Keratinocyte (primary cell): ENCODE measurements at regions not wholly inside any gene's neighbourhood (a gene's known extent, or its start where the extent isn't known, plus 50 kb on each side); places are given as distances from the start of the nearest gene placed in this dataset.

ENCODE experiments used
- DNase-seq: peaks from one replicate; pipeline ENCODE4 v3.0.0-alpha.2; 2011; ENCODE audit warnings: low read depth, missing footprints, low spot score
- FAIRE-seq: peaks from 2 replicates; lab custom pipeline; 2011; peaks lifted over from hg19 to GRCh38; lab: Jason Lieb, UNC
- H2AFZ ChIP-seq: 2 replicates; pipeline ENCODE4 v1.6.0; 2012; ENCODE audit warnings: low read length, control low read depth, inconsistent platforms; ENCODE audit not compliant: control insufficient read depth
- H3K27ac ChIP-seq: 2 replicates; pipeline ENCODE4 v1.5.1; 2011; ENCODE audit warnings: low read length; ENCODE audit not compliant: control insufficient read depth, insufficient read depth
- H3K27me3 ChIP-seq: 3 replicates; pipeline ENCODE4 v1.6.0; 2011; ENCODE audit warnings: low read length; ENCODE audit not compliant: control insufficient read depth, insufficient read depth; ENCODE audit errors: extremely low read depth
- H3K36me3 ChIP-seq, 2 experiments: 2 replicates in 1 of 2; 3 replicates in 1 of 2; pipeline ENCODE4 v1.5.1; 2011; ENCODE audit warnings: low read length in 2 of 2, mild to moderate bottlenecking in 1 of 2; ENCODE audit not compliant: control insufficient read depth in 2 of 2, insufficient read depth in 2 of 2; ENCODE audit errors: extremely low read depth in 1 of 2
- H3K4me1 ChIP-seq: 3 replicates; pipeline ENCODE4 v1.5.1; 2011; ENCODE audit warnings: low read length; ENCODE audit not compliant: control insufficient read depth, insufficient read depth; ENCODE audit errors: extremely low read depth
- H3K4me2 ChIP-seq: 3 replicates; pipeline ENCODE4 v1.6.0; 2011; ENCODE audit warnings: low read depth, low read length; ENCODE audit not compliant: control insufficient read depth, insufficient read depth; ENCODE audit errors: extremely low read depth
- H3K4me3 ChIP-seq, 3 experiments: fragments of 200-600 bp in 1 of 3; sonication (generic) in 1 of 3; 2 replicates in 2 of 3; 3 replicates in 1 of 3; pipeline ENCODE4 v1.5.1; 2011 to 2016; ENCODE audit warnings: low read length in 3 of 3, mild to moderate bottlenecking in 3 of 3, control low read depth in 2 of 3, inconsistent platforms in 1 of 3, low read depth in 1 of 3, mixed read lengths in 1 of 3, mixed run types in 1 of 3, moderate library complexity in 1 of 3; ENCODE audit not compliant: control insufficient read depth in 2 of 3, insufficient read depth in 2 of 3; ENCODE audit errors: extremely low read depth in 1 of 3
- H3K79me2 ChIP-seq: 2 replicates; pipeline ENCODE4 v1.6.0; 2012; ENCODE audit warnings: low read length; ENCODE audit not compliant: control insufficient read depth, insufficient read depth
- H3K9ac ChIP-seq: 3 replicates; pipeline ENCODE4 v1.6.0; 2011; ENCODE audit warnings: low read length; ENCODE audit not compliant: control insufficient read depth, insufficient read depth; ENCODE audit errors: extremely low read depth
- H3K9me1 ChIP-seq: 3 replicates; pipeline ENCODE4 v1.6.0; 2011; ENCODE audit warnings: low read length; ENCODE audit not compliant: control insufficient read depth, insufficient read depth; ENCODE audit errors: extremely low read depth
- H3K9me3 ChIP-seq: 2 replicates; pipeline ENCODE4 v1.5.1; 2012; ENCODE audit warnings: low read depth, low read length; ENCODE audit not compliant: control insufficient read depth
- H4K20me1 ChIP-seq: 3 replicates; pipeline ENCODE4 v1.6.0; 2011; ENCODE audit warnings: low read length; ENCODE audit not compliant: control insufficient read depth, insufficient read depth; ENCODE audit errors: extremely low read depth
- EZH2 ChIP-seq: IDR thresholded peaks from one replicate; pipeline ENCODE4 v1.6.1; 2012; ENCODE audit warnings: inconsistent platforms, mild to moderate bottlenecking, low read length, moderate library complexity
- dilution Hi-C: fragments of 300-500 bp; cut with MboI; formaldehyde crosslinking; loops from one replicate; pipeline ENCODE4 v1.7.0; 2020; ENCODE audit warnings: low sequenced_read_pairs; ENCODE audit not compliant: extremely low pct_ligation_motif_present
- TF ChIP-seq, protein P1 (sequence below), 3 experiments: IDR thresholded peaks in 1 of 3; conservative IDR thresholded peaks in 1 of 3; optimal IDR thresholded peaks in 1 of 3; 2 replicates in 2 of 3; 3 replicates in 1 of 3; pipeline versions ENCODE3 to v1.5.1; 2011; ENCODE audit warnings: low read length in 3 of 3, mild to moderate bottlenecking in 3 of 3, moderate library complexity in 2 of 3, control low read depth in 1 of 3, inconsistent platforms in 1 of 3; ENCODE audit not compliant: insufficient read depth in 2 of 3; ENCODE audit errors: extremely low read depth in 1 of 3

- no peak overlapping the region for H3K4me3 ChIP-seq
- H3K9ac ChIP-seq, result no peak overlapping the region
- DNase-seq, result no peak
- FAIRE-seq, result no peak
- no peaks in the 10 kb centered on the region for H3K79me2 ChIP-seq
- no peaks in the 10 kb centered on the region for H3K27me3 ChIP-seq
- no peaks in the 10 kb centered on the region for H3K9me1 ChIP-seq
- no peak overlapping the region for H3K4me2 ChIP-seq
- no peak for TF ChIP-seq EZH2
- TF ChIP-seq, protein P1, sequence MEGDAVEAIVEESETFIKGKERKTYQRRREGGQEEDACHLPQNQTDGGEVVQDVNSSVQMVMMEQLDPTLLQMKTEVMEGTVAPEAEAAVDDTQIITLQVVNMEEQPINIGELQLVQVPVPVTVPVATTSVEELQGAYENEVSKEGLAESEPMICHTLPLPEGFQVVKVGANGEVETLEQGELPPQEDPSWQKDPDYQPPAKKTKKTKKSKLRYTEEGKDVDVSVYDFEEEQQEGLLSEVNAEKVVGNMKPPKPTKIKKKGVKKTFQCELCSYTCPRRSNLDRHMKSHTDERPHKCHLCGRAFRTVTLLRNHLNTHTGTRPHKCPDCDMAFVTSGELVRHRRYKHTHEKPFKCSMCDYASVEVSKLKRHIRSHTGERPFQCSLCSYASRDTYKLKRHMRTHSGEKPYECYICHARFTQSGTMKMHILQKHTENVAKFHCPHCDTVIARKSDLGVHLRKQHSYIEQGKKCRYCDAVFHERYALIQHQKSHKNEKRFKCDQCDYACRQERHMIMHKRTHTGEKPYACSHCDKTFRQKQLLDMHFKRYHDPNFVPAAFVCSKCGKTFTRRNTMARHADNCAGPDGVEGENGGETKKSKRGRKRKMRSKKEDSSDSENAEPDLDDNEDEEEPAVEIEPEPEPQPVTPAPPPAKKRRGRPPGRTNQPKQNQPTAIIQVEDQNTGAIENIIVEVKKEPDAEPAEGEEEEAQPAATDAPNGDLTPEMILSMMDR (optimal IDR thresholded peaks at IDR 0.05 in 1 of 3, IDR thresholded peaks at IDR 0.05 in 1 of 3, conservative IDR thresholded peaks at IDR 0.05 in 1 of 3; ENCODE audit: extremely low read depth in 1 of 3, insufficient read depth in 2 of 3, low read length in 3 of 3), result no peak
- H3K4me1 ChIP-seq, result peaks cover 5% of the 10 kb centered on the region
- no peak overlapping the region for H3K27ac ChIP-seq
- dilution Hi-C loops, result no loop called here
- no peaks in the 10 kb centered on the region for H4K20me1 ChIP-seq
- H3K9me3 ChIP-seq, result no peaks in the 10 kb centered on the region
- no peaks in the 10 kb centered on the region for H3K36me3 ChIP-seq
- H2AFZ ChIP-seq, result no peak overlapping the region
These were observed 946.8 kb downstream of the TUSC7 start for GRCh38 chr3:117656391-117656790.

GRCh38 chr3:117657278-117657677, 947.7 kb downstream of the TUSC7 start:
- TF ChIP-seq EZH2, result no peak
- TF ChIP-seq, protein P1 (optimal IDR thresholded peaks at IDR 0.05 in 1 of 3, IDR thresholded peaks at IDR 0.05 in 1 of 3, conservative IDR thresholded peaks at IDR 0.05 in 1 of 3; ENCODE audit: extremely low read depth in 1 of 3, insufficient read depth in 2 of 3, low read length in 3 of 3), result no peak
- Histone ChIP-seq H3K36me3 (no peaks in the 10 kb centered on the region), H3K4me3 (no peak overlapping the region), H3K4me2 (no peak overlapping the region), H3K79me2 (no peaks in the 10 kb centered on the region), H3K9me3 (no peaks in the 10 kb centered on the region), H3K9me1 (no peaks in the 10 kb centered on the region), H3K9ac (no peak overlapping the region), H2AFZ (no peak overlapping the region), H3K27ac (no peak overlapping the region), H4K20me1 (no peaks in the 10 kb centered on the region), H3K4me1 (peaks cover 11% of the 10 kb centered on the region), H3K27me3 (no peaks in the 10 kb centered on the region)
- dilution Hi-C loops, result no loop called here
- DNase-seq, result no peak
- FAIRE-seq, result no peak
